ENCODE measurements at regions not wholly inside any gene's neighbourhood (a gene's known extent, or its start where the extent isn't known, plus 50 kb on each side); places are given as distances from the start of the nearest gene placed in this dataset.
A peak's percentile ranks its signal among the peaks of the same experiment; 100 is the strongest.

- H3K4me3 ChIP-seq = no peak overlapping the region
- no peak overlapping the region for H3K4me2 ChIP-seq (ENCODE audit: unreplicated experiment)
- peak; percentile 24 for DNase-seq
- 38 to 39% methylated on average over 3 of the region's 3 CpGs for WGBS, 2 experiments (ENCODE audit: low coverage in 1 of 2, low lambda C conversion rate in 2 of 2, missing lambda C conversion rate in 2 of 2)
- H3K27ac ChIP-seq = no peak overlapping the region
- no peaks in the 10 kb centered on the region for H4K20me1 ChIP-seq (ENCODE audit: insufficient read depth)
- no peaks in the 10 kb centered on the region for H3K27me3 ChIP-seq (replicated peaks; ENCODE audit: insufficient read depth)
- H3F3A ChIP-seq (ENCODE audit: insufficient read depth) = no peaks in the 10 kb centered on the region
- TF ChIP-seq EZH2 (IDR thresholded peaks at IDR 0.05; ENCODE audit: insufficient read depth, poor library complexity, severe bottlenecking) = no peak
- TF ChIP-seq EZH2phosphoT487 (IDR thresholded peaks at IDR 0.05; ENCODE audit: insufficient read depth, low read depth) = no peak
- H3K36me3 ChIP-seq (ENCODE audit: low read depth) = no peaks in the 10 kb centered on the region
- in situ Hi-C loops (cut with MboI) = loop anchor here (25.0 kb wide), 1 partner anchor 221 kb away; no protein-coding TSS in a partner anchor
- H3K9me3 ChIP-seq (ENCODE audit: low read depth) = no peaks in the 10 kb centered on the region
- no peak overlapping the region for H3K9ac ChIP-seq
- no peaks in the 10 kb centered on the region for H3K79me2 ChIP-seq (ENCODE audit: insufficient read depth)
- peaks cover 12% of the 10 kb centered on the region for H3K4me1 ChIP-seq (ENCODE audit: insufficient read depth)
- H3K9me2 ChIP-seq (ENCODE audit: insufficient read depth) = no peaks in the 10 kb centered on the region
- H2AFZ ChIP-seq = no peak overlapping the region
Observed at GRCh38 chr1:209433649-209434031, 149.9 kb upstream of the CAMK1G start.

GRCh38 chr1:209434066-209434465 is 149.4 kb upstream of the CAMK1G start:
- Histone ChIP-seq H3K4me3 (no peak overlapping the region), H3K27ac (no peak overlapping the region), H3K9me3 (ENCODE audit: low read depth) (no peaks in the 10 kb centered on the region), H3K9me2 (ENCODE audit: insufficient read depth) (no peaks in the 10 kb centered on the region), H3K9ac (no peak overlapping the region), H3K4me1 (ENCODE audit: insufficient read depth) (peaks cover 12% of the 10 kb centered on the region), H3K79me2 (ENCODE audit: insufficient read depth) (no peaks in the 10 kb centered on the region), H3K27me3 (replicated peaks; ENCODE audit: insufficient read depth) (no peaks in the 10 kb centered on the region), H3K36me3 (ENCODE audit: low read depth) (no peaks in the 10 kb centered on the region), H4K20me1 (ENCODE audit: insufficient read depth) (no peaks in the 10 kb centered on the region), H3K4me2 (ENCODE audit: unreplicated experiment) (no peak overlapping the region), H3F3A (ENCODE audit: insufficient read depth) (no peaks in the 10 kb centered on the region), H2AFZ (no peak overlapping the region)
- WGBS, 2 experiments (ENCODE audit: low coverage in 1 of 2, low lambda C conversion rate in 2 of 2, missing lambda C conversion rate in 2 of 2) = 85 to 91% methylated on average over 1 of the region's 1 CpG
- in situ Hi-C loops (cut with MboI) = loop anchor here (25.0 kb wide), 1 partner anchor 222 kb away; no protein-coding TSS in a partner anchor
- TF ChIP-seq EZH2 (IDR thresholded peaks at IDR 0.05; ENCODE audit: insufficient read depth, poor library complexity, severe bottlenecking) = no peak
- no peak for TF ChIP-seq EZH2phosphoT487 (IDR thresholded peaks at IDR 0.05; ENCODE audit: insufficient read depth, low read depth)
- DNase-seq = peak; percentile 72

- no peaks in the 10 kb centered on the region for H3K79me2 ChIP-seq (ENCODE audit: insufficient read depth)
- WGBS, 2 experiments (ENCODE audit: low coverage in 1 of 2, low lambda C conversion rate in 2 of 2, missing lambda C conversion rate in 2 of 2) = 92 to 95% methylated on average over 7 of the region's 7 CpGs
- H3K9me2 ChIP-seq (ENCODE audit: insufficient read depth) = no peaks in the 10 kb centered on the region
- H3F3A ChIP-seq (ENCODE audit: insufficient read depth) = no peaks in the 10 kb centered on the region
- no peaks in the 10 kb centered on the region for H3K9me3 ChIP-seq (ENCODE audit: low read depth)
- DNase-seq = no peak
- H3K4me3 ChIP-seq = no peak overlapping the region
- H3K4me2 ChIP-seq (ENCODE audit: unreplicated experiment) = no peak overlapping the region
- peaks cover 12% of the 10 kb centered on the region for H3K4me1 ChIP-seq (ENCODE audit: insufficient read depth)
- in situ Hi-C loops (cut with MboI) = loop anchor here (25.0 kb wide), 1 partner anchor 222 kb away; no protein-coding TSS in a partner anchor
- H3K27ac ChIP-seq = no peak overlapping the region
- peak overlapping the region; percentile 35; the same call in 1 of the 2 replicates for H2AFZ ChIP-seq
- H4K20me1 ChIP-seq (ENCODE audit: insufficient read depth) = no peaks in the 10 kb centered on the region
- H3K9ac ChIP-seq = no peak overlapping the region
- TF ChIP-seq EZH2 (IDR thresholded peaks at IDR 0.05; ENCODE audit: insufficient read depth, poor library complexity, severe bottlenecking) = no peak
- TF ChIP-seq EZH2phosphoT487 (IDR thresholded peaks at IDR 0.05; ENCODE audit: insufficient read depth, low read depth) = no peak
- H3K36me3 ChIP-seq (ENCODE audit: low read depth) = no peaks in the 10 kb centered on the region
- no peaks in the 10 kb centered on the region for H3K27me3 ChIP-seq (replicated peaks; ENCODE audit: insufficient read depth)
Observed at GRCh38 chr1:209434631-209435217, 148.8 kb upstream of the CAMK1G start.

GRCh38 chr1:209435654-209436566 is 147.6 kb upstream of the CAMK1G start:
- peak; percentile 75 for DNase-seq
- no peak overlapping the region for H3K4me3 ChIP-seq
- H3K4me2 ChIP-seq (ENCODE audit: unreplicated experiment) = no peak overlapping the region
- H3F3A ChIP-seq (ENCODE audit: insufficient read depth) = no peaks in the 10 kb centered on the region
- no peaks in the 10 kb centered on the region for H3K9me3 ChIP-seq (ENCODE audit: low read depth)
- no peak overlapping the region for H3K27ac ChIP-seq
- in situ Hi-C loops (cut with MboI) = loop anchor here (25.0 kb wide), 1 partner anchor 224 kb away; no protein-coding TSS in a partner anchor
- no peaks in the 10 kb centered on the region for H3K36me3 ChIP-seq (ENCODE audit: low read depth)
- H3K4me1 ChIP-seq (ENCODE audit: insufficient read depth) = peaks cover 12% of the 10 kb centered on the region
- no peaks in the 10 kb centered on the region for H3K27me3 ChIP-seq (replicated peaks; ENCODE audit: insufficient read depth)
- peak overlapping the region; percentile 35; the same call in 1 of the 2 replicates for H2AFZ ChIP-seq
- no peaks in the 10 kb centered on the region for H3K79me2 ChIP-seq (ENCODE audit: insufficient read depth)
- H3K9me2 ChIP-seq (ENCODE audit: insufficient read depth) = no peaks in the 10 kb centered on the region
- TF ChIP-seq EZH2 (IDR thresholded peaks at IDR 0.05; ENCODE audit: insufficient read depth, poor library complexity, severe bottlenecking) (no peak), EZH2phosphoT487 (IDR thresholded peaks at IDR 0.05; ENCODE audit: insufficient read depth, low read depth) (no peak)
- H3K9ac ChIP-seq = no peak overlapping the region
- no peaks in the 10 kb centered on the region for H4K20me1 ChIP-seq (ENCODE audit: insufficient read depth)
- WGBS, 2 experiments (ENCODE audit: low coverage in 1 of 2, low lambda C conversion rate in 2 of 2, missing lambda C conversion rate in 2 of 2) = 36 to 37% methylated on average over 6 of the region's 6 CpGs
